ENCODE measurements at regions not wholly inside any gene's neighbourhood (a gene's known extent, or its start where the extent isn't known, plus 50 kb on each side); places are given as distances from the start of the nearest gene placed in this dataset.
A peak's percentile ranks its signal among the peaks of the same experiment; 100 is the strongest.
"Not testable (repeated sequence)": the region's sequence is repeated elsewhere in the genome, so short reads cannot be mapped to it uniquely, and the experiment has no call there.

GRCh38 chr5:63213256-63213655, 634.6 kb downstream of the LRRC70 start:
- DNase-seq (ENCODE audit: low read depth): no peak

GRCh38 chr5:63211448-63212132, 633.0 kb downstream of the LRRC70 start:
- DNase-seq (ENCODE audit: low read depth): no peak

DNA sequence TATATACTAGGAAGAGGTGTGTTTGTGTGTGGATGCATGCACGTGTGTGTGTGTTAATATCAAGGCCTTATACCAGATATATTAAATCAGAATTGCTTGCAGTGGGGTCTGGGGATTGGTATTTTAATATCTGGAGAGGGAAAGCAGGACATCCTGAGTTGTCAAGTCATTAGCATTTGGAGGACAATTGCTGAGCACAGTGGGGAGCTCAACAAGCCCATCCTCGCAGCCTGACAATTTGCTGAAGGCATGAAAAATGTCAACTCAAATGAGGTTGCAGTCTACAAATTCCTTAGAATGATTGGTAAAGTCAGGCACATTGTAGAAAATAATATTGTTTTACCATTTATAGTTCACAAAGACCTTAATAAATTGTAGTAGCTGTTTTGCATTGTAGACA, 627.4 kb downstream of the LRRC70 start:
- DNase-seq (ENCODE audit: low read depth): no peak

DNA sequence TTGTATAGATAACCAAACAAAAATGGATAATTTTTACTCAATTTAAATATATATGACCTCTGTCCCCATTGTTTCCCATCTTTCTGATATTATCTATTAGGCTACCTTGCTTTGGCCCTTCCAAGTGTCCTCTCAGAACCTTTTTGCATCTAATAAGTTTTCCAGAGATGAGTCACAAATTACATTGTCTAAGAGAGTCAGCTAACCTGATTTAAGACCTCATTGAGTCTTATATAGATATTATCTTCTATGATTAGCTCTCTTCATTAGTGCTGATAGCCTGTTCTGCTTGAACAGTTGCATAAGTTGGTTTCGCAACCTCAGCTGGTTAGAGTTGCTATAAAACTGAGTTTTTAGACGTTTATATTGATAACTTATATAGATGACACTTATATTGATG, 623.1 kb downstream of the LRRC70 start:
- no peak for DNase-seq (ENCODE audit: low read depth)

GRCh38 chr5:63194126-63194525, 615.5 kb downstream of the LRRC70 start:
- no peak for DNase-seq (ENCODE audit: low read depth)

DNA sequence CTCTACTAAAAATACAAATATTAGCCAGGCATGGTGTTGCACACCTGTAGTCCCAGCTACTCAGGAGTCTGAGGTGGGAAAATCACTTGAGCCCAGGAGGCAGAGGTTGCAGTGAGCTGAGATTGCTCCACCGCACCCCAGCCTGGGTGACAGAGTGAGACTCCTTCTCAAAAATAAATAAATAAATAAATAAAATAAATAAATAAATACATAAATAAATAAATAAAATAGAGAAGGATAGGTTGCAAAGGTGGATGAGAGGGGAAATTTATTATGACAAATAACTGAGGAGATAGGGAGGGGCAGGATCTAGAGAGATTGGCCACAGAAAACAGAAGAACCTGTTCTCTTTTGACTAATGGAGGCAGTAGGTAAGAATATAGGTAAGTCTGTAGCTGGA, 601.6 kb downstream of the LRRC70 start:
- not testable (repeated sequence) for DNase-seq (ENCODE audit: low read depth)

- DNase-seq (ENCODE audit: low read depth): no peak
Observed at GRCh38 chr5:63175850-63176249, 597.2 kb downstream of the LRRC70 start.

DNA sequence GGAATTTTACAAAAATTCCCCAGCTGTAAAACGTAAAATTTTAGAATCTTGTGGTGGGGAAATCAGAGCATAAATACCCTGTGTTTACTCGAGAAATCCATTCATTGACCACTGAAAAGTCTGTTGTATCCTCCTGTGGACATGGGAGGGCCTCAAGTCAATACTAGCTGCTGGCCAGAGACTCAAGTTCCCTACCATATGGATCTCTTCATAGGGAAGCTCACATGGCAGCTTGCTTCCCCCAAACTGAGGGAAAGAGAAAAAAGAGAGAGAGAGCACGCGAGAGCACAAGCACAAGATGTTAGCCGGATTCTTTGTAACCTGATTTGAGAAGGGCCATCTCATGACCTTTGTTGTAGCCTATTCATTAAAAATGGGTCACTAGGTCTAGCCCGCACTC, 591.9 kb downstream of the LRRC70 start:
- DNase-seq (ENCODE audit: low read depth): no peak

- DNase-seq (ENCODE audit: low read depth): no peak
Observed at GRCh38 chr5:63164838-63165535, 586.4 kb downstream of the LRRC70 start.

- no peak for DNase-seq (ENCODE audit: low read depth)
Observed at GRCh38 chr5:63164339-63164738, 585.7 kb downstream of the LRRC70 start.

DNA sequence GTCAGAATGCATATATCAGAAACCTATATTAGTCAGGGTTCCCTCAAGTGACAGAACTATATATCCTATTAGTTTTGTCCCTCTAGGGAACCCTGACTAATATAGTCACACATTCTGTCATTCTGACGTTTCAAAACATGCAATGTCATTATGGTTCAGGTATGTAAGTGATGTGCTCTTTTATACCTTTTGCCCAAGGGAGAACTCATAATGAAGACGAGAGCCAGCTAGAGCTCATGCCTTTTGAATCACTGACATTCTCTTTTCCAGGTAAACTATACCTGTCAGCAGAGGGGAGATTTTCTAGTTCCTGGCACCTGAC, 576.7 kb downstream of the LRRC70 start:
- no peak for DNase-seq (ENCODE audit: low read depth)

- DNase-seq (ENCODE audit: low read depth): no peak
Observed at GRCh38 chr5:63154476-63155309, 576.1 kb downstream of the LRRC70 start.

GRCh38 chr5:63152871-63153270, 574.3 kb downstream of the LRRC70 start:
- DNase-seq (ENCODE audit: low read depth): no peak

- DNase-seq (ENCODE audit: low read depth): peak; percentile 43
Observed at GRCh38 chr5:63145167-63145566, 566.5 kb downstream of the LRRC70 start.

GRCh38 chr5:63141591-63141990, 563.0 kb downstream of the LRRC70 start:
- no peak for DNase-seq (ENCODE audit: low read depth)

GRCh38 chr5:63135291-63135690, 556.7 kb downstream of the LRRC70 start:
- no peak for DNase-seq (ENCODE audit: low read depth)

GRCh38 chr5:63131626-63132285, 553.1 kb downstream of the LRRC70 start:
- peak; percentile 42 for DNase-seq (ENCODE audit: low read depth)

- no peak for DNase-seq (ENCODE audit: low read depth)
Observed at GRCh38 chr5:63128761-63129160, 550.1 kb downstream of the LRRC70 start.

- DNase-seq (ENCODE audit: low read depth): no peak
Observed at GRCh38 chr5:63128018-63128417, 549.4 kb downstream of the LRRC70 start.

- DNase-seq (ENCODE audit: low read depth): no peak
Observed at GRCh38 chr5:63127054-63127453, 548.4 kb downstream of the LRRC70 start.

- peak; percentile 25 for DNase-seq (ENCODE audit: low read depth)
Observed at GRCh38 chr5:63125862-63126261, 547.2 kb downstream of the LRRC70 start.

DNA sequence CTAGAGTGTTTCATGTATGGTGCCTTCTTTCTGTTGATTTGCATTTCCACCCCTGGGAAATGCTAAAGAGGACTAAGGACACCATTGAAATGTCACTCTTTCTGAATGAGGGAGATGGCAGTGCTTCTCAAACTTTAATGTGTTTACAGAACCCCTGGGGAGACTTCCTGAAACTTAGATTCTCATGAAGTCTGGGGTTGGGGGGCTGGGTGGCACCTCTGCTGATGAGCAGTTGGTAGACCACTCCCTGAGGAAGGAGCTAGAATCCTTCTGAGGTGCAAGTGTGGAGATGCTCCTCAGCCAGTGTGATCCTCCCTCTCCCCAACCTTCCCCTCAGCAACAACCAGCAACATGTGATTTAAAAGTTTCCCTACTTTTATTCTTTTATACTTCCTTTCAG, 546.8 kb downstream of the LRRC70 start:
- no peak for DNase-seq (ENCODE audit: low read depth)

GRCh38 chr5:63124266-63124665, 545.6 kb downstream of the LRRC70 start:
- no peak for DNase-seq (ENCODE audit: low read depth)

Measured in stromal cell of bone marrow (primary cell).